GM12875 (cell line): ENCODE measurements at regions not wholly inside any gene's neighbourhood (a gene's known extent, or its start where the extent isn't known, plus 50 kb on each side); places are given as distances from the start of the nearest gene placed in this dataset.

Source experiments
- H3K4me3 ChIP-seq: one replicate; pipeline ENCODE4 v1.5.1; 2011; ENCODE audit warnings: low read depth, low read length, control low read depth
- CTCF ChIP-seq: IDR thresholded peaks from 2 replicates; pipeline ENCODE4 v1.5.1; 2011; ENCODE audit warnings: low read depth, mild to moderate bottlenecking, control low read depth, inconsistent platforms, low read length, moderate library complexity, borderline replicate concordance; ENCODE audit not compliant: insufficient read depth

DNA sequence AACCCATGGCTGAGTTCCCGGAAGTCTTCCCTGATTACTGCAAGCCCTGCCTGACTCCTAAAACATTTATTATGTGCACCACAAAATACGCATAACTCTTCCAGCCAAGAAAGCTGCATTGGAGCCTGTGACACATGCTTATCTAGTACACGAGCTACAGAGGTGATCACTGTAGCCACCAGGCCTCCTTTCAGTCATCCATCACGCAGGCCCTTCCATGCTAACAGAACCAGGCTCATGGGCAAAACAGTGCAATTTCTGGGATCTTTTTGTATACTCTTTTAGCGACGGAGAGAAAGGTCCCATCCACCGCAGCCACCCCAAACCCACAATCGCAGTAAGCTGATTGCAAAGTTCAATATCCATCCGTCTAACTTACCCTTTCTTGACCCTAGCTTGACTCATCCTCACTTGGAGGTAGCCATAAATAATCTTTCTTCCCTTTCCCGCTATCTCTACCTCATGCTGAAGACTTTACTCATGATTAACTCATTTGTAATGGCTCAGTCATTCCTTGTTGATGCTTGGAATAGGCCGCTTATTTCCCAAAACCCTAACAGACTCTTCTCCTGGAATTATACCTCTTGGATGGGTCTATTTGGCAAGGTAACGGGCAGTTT lies 1203.5 kb downstream of the TYW1 start:
- no peak for TF ChIP-seq CTCF
- no peak overlapping the region for H3K4me3 ChIP-seq

- no peak for TF ChIP-seq CTCF
- H3K4me3 ChIP-seq, result no peak overlapping the region
Observed at GRCh38 chr7:68203251-68203650, 1206.6 kb downstream of the TYW1 start.

GRCh38 chr7:68205826-68206225 lies 1209.2 kb downstream of the TYW1 start:
- no peak overlapping the region for H3K4me3 ChIP-seq
- no peak for TF ChIP-seq CTCF

GRCh38 chr7:68206946-68207485 lies 1210.4 kb downstream of the TYW1 start:
- no peak for TF ChIP-seq CTCF
- H3K4me3 ChIP-seq, result no peak overlapping the region

DNA sequence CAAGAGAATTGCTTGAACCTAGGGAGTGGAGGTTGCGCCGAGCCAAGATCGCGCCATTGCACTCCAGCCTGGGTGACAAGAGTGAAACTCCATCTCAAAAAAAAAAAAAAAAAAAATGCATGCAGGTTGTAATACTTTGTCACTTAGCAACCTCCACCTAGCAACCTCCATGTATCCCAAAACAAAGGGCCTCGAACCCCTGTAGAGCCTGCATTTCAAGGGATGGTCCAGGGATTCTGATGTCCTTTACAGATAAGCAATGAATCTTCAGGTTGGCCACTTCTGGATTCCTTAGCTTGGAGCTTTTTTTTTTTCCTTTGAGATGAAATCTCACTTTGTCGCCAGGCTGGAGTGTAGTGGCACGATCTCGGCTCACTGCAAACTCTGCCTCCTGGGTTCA lies 1211.0 kb downstream of the TYW1 start:
- TF ChIP-seq CTCF, result no peak
- H3K4me3 ChIP-seq, result no peak overlapping the region

GRCh38 chr7:68209486-68209885 lies 1212.9 kb downstream of the TYW1 start:
- H3K4me3 ChIP-seq, result no peak overlapping the region
- TF ChIP-seq CTCF, result no peak

DNA sequence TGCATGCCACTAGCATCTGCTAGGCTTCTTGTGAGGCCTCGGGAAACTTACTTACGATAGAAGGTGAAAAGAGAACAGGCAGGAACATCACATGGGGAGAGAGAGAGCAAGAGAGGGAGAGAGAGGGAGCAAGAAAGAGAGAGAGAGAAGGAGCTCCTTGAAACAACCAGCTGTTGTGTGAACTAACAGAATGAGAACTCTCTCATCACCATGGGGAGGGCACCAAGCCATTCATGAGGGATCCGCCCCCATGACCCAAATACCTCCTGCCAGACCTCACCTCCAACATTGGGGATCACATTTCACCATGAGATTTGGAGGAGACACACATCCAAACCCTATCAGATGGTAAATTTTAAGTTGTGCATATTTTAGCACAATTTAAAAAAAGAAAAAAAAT lies 1217.2 kb downstream of the TYW1 start:
- TF ChIP-seq CTCF, result no peak

More for the DNA sequence above, 1217.2 kb downstream of the TYW1 start:
- no peak overlapping the region for H3K4me3 ChIP-seq
